Right ventricle myocardium superior (tissue), 1 donor: ENCODE measurements at regions not wholly inside any gene's neighbourhood (a gene's known extent, or its start where the extent isn't known, plus 50 kb on each side); places are given as distances from the start of the nearest gene placed in this dataset.
A peak's percentile ranks its signal among the peaks of the same experiment; 100 is the strongest.
"Not testable (repeated sequence)": the region's sequence is repeated elsewhere in the genome, so short reads cannot be mapped to it uniquely, and the experiment has no call there.

ENCODE experiments used
- ATAC-seq: fragments of 200-7000 bp; cut with Tn5 transposase; one replicate; pipeline ENCODE4 v1.9.1; 2020; ENCODE audit warnings: mild to moderate bottlenecking; ENCODE audit not compliant: poor library complexity
- DNase-seq: peaks from one replicate; pipeline ENCODE4 v3.0.0-alpha.2; 2020
- intact Hi-C: fragments of 100-400 bp; cut with DNase I; formaldehyde crosslinking; loops from one replicate; pipeline ENCODE4 v1.11.2; 2022
- donor health status: DM: no; HTN: yes; CAD: no; lungs with severe emphysema.

GRCh38 chr4:53899586-53900270 is 164.7 kb downstream of the CHIC2 start:
- peak; percentile 82 for ATAC-seq
- no peak for DNase-seq
- intact Hi-C loops, result loop anchor here (10.0 kb wide), 1 partner anchor 705 kb away; no protein-coding TSS in a partner anchor

GRCh38 chr4:53895137-53895536 is 169.3 kb downstream of the CHIC2 start:
- DNase-seq, result no peak

GRCh38 chr4:53890461-53890860 is 173.9 kb downstream of the CHIC2 start:
- DNase-seq (no peak), ATAC-seq (no peak)
- intact Hi-C loops, result no loop called here

More at GRCh38 chr4:53895137-53895536, 169.3 kb downstream of the CHIC2 start:
- intact Hi-C loops, result no loop called here
- no peak for ATAC-seq

- DNase-seq, result no peak
- intact Hi-C loops, result no loop called here
- no peak for ATAC-seq
Measured at GRCh38 chr4:53889326-53890055, 174.9 kb downstream of the CHIC2 start.

- intact Hi-C loops, result no loop called here
- DNase-seq, result no peak
- ATAC-seq, result no peak
Measured at GRCh38 chr4:53886090-53886489, 178.3 kb downstream of the CHIC2 start.

GRCh38 chr4:53885668-53886067 is 178.7 kb downstream of the CHIC2 start:
- DNase-seq (peak; percentile 80), ATAC-seq (peak; percentile 96)
- intact Hi-C loops, result no loop called here

- DNase-seq, ATAC-seq, intact Hi-C loops: not testable (repeated sequence)
Measured at GRCh38 chr4:53877096-53877495, 187.3 kb downstream of the CHIC2 start.

GRCh38 chr4:53866055-53866454 is 198.3 kb downstream of the CHIC2 start:
- intact Hi-C loops, result no loop called here
- ATAC-seq, result no peak
- DNase-seq, result no peak

- intact Hi-C loops, result no loop called here
- DNase-seq (no peak), ATAC-seq (no peak)
Measured at GRCh38 chr4:53865054-53865453, 199.4 kb downstream of the CHIC2 start.

- DNase-seq (peak; percentile 40), ATAC-seq (peak; percentile 73)
- intact Hi-C loops, result no loop called here
Measured at GRCh38 chr4:53863736-53864365, 200.6 kb downstream of the CHIC2 start.

- DNase-seq (peak; percentile 42), ATAC-seq (peak; percentile 84)
- intact Hi-C loops, result no loop called here
Measured at GRCh38 chr4:53863158-53863557, 201.2 kb downstream of the CHIC2 start.

- intact Hi-C loops, result no loop called here
- DNase-seq (no peak), ATAC-seq (peak; percentile 73)
Measured at GRCh38 chr4:53861856-53862610, 202.4 kb downstream of the CHIC2 start.

- intact Hi-C loops, result no loop called here
Measured at GRCh38 chr4:53859305-53859704, 205.1 kb downstream of the CHIC2 start.

GRCh38 chr4:53858744-53859143 is 205.7 kb downstream of the CHIC2 start:
- intact Hi-C loops, result no loop called here
- no peak for ATAC-seq

More at GRCh38 chr4:53859305-53859704, 205.1 kb downstream of the CHIC2 start:
- DNase-seq (no peak), ATAC-seq (no peak)

GRCh38 chr4:53855581-53856250 is 208.7 kb downstream of the CHIC2 start:
- intact Hi-C loops, result no loop called here
- DNase-seq (no peak), ATAC-seq (peak; percentile 78)

More at GRCh38 chr4:53858744-53859143, 205.7 kb downstream of the CHIC2 start:
- DNase-seq, result no peak

- intact Hi-C loops, result no loop called here
- DNase-seq, result no peak
- ATAC-seq, result peak; percentile 55
Measured at GRCh38 chr4:53854991-53855568, 209.3 kb downstream of the CHIC2 start.

GRCh38 chr4:53852343-53852742 is 212.1 kb downstream of the CHIC2 start:
- no peak for DNase-seq
- intact Hi-C loops, result no loop called here
- peak; percentile 61 for ATAC-seq

GRCh38 chr4:53847965-53848364 is 216.4 kb downstream of the CHIC2 start:
- no peak for ATAC-seq
- DNase-seq, result no peak
- intact Hi-C loops, result no loop called here
